Nucleus accumbens (tissue), 56 donors: ENCODE measurements at regions not wholly inside any gene's neighbourhood (a gene's known extent, or its start where the extent isn't known, plus 50 kb on each side); places are given as distances from the start of the nearest gene placed in this dataset.
A peak's percentile ranks its signal among the peaks of the same experiment; 100 is the strongest.
"Not testable (repeated sequence)": the region's sequence is repeated elsewhere in the genome, so short reads cannot be mapped to it uniquely, and the experiment has no call there.

ENCODE experiments used
- DNase-seq, 56 donors: peaks; one replicate each; lab custom pipeline; 2025; lab: John Stamatoyannopoulos, UW

GRCh38 chr3:181610083-181610972 lies 101.4 kb upstream of the SOX2 start:
- no peak for DNase-seq

- DNase-seq: no peak
Measured at GRCh38 chr3:181609030-181609767, 102.5 kb upstream of the SOX2 start.

DNA sequence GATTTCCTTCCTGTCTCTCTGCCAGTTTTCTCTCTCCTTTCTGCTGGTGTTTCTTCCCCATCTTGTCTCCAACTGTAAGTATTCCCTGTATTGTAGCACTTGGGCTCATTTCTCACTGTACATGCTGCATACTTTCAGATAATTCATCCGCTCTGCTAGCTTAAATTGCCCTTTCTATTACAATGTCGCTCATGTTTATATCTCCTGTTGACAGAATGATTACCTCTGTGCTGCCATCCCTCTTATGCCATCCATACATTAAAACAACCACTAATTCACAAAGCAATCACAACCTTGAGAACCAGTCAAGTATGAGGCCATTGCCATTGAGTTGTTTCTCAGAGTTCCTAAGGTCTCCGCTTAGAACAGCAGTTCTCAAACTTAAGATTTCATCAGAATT lies 107.5 kb upstream of the SOX2 start:
- DNase-seq: no peak

GRCh38 chr3:181596126-181596525 lies 115.6 kb upstream of the SOX2 start:
- no peak for DNase-seq

GRCh38 chr3:181590939-181591338 lies 120.8 kb upstream of the SOX2 start:
- DNase-seq: not testable (repeated sequence)

- no peak for DNase-seq
Measured at GRCh38 chr3:181582619-181583018, 129.1 kb upstream of the SOX2 start.

GRCh38 chr3:181581656-181582055 lies 130.1 kb upstream of the SOX2 start:
- DNase-seq: no peak

DNA sequence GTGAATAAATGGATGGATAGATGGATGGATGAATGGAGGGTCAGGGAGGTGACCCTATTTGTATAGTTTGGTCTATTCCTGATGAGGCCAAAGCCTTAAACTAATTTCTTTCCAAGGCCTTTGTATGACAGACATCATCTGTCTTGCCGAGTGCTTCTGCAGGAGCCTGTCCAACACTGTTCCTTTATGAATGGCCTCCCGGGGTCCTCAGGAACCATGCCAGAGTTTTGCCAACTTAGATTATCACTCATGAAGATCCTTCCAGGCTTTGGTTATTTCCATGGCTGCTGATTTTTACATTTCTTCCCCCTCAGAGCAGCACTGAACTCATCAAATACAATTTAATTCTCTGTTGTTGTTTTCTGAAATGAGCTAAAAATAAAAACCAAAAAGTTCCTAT lies 133.0 kb upstream of the SOX2 start:
- DNase-seq: peak in 1 of 56 donors; percentile 7

DNA sequence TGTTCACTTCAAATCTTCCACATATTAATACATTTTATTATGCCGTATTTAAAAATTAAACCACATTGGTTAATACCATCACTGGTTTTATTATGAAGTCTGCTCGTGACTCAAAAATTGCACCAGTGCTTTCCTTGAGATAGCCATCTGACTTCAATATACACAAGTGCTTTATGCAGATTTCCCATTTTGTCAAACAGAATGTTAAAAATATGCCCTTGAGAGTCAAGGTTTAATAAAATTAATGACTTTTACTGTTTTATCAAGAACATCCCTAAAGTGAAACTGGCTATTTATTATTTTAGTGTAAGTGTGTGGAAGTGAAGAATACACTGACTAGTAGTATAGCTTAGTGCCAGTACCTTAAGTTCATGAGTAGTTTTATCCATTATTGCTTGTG lies 139.3 kb upstream of the SOX2 start:
- DNase-seq: no peak

DNA sequence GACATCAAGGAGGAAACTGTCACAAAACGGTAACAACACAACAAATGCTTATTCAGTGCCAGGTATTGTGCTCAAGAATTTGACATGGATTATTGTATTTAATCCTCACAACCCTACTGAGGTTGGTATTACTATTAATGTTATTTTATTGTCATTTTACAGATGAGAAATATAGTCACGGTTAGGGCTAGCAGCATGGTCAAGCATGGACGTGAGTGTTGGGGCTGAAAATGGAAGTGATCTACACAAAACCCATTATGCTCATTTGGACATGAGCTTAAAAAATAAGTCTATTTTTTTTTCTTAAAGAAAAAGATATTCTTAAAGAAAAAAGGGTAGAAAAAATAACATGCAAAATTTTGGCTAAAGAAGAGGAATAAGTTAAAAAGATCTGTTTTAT lies 141.3 kb upstream of the SOX2 start:
- no peak for DNase-seq

GRCh38 chr3:181569356-181569940 lies 142.3 kb upstream of the SOX2 start:
- no peak for DNase-seq

GRCh38 chr3:181568693-181569092 lies 143.0 kb upstream of the SOX2 start:
- DNase-seq: no peak

DNA sequence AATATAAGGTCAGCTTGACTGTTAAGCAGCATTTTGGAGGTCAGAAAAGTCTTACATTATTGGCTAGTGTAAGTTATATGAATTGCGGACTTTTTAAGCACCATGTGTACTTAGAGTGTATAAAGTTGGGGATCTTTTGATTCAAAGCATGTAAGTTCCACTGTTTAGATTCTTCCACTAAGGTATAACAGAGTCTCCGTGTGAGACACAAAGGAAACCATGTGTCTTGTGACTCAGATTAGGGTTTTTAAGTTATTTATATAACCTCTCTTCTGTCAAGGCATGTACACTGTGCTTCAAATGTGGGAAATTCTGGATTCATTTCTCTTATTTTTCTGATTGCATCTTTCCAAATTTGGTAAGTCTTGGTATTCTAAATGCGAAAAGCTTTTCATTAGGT lies 143.5 kb upstream of the SOX2 start:
- DNase-seq: no peak

DNA sequence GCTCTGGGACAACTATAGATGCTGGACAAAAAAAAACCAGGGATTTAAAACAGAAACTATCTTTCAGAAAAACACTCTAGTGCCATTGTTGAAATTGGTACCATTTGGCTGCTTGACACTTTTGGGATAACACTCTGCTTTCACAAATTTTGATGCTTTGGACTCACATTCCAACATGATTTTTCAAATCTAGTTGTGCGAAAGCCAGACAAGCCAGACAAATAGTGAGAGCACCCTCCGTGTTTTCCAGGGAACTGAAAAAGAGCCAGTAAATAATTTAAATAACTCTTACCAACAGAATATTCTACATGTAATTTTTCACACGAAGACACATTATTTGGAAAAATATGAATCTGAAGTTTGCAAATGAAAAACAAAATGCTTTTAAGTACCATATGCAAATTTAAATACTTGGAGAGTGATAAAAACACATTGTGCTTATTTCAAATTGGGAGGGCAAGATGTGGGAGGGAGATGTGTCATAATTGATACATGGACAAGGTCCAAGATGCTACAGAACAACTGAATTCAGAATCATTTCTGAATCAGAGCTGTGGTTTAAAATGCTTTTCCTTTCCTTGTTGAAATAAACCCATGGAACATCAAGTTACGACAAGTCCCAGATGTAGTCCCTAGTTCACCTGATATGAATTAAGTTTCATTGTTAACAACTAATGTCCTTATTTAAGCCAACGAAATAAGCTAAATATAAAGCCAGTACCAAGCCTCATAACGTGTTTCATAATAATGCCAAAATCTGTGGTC lies 144.2 kb upstream of the SOX2 start:
- DNase-seq: no peak

- DNase-seq: peak in 4 of 56 donors; percentile 5 to 36 (median 22)
Measured at GRCh38 chr3:181565416-181565815, 146.3 kb upstream of the SOX2 start.

- DNase-seq: no peak
Measured at GRCh38 chr3:181564222-181564621, 147.5 kb upstream of the SOX2 start.

GRCh38 chr3:181561139-181562031 lies 150.3 kb upstream of the SOX2 start:
- peak in 3 of 56 donors; percentile 8 to 27 (median 17) for DNase-seq

- peak in 1 of 56 donors; percentile 18 for DNase-seq
Measured at GRCh38 chr3:181558870-181559269, 152.9 kb upstream of the SOX2 start.

- peak in 45 of 56 donors; percentile 7 to 79 (median 51) for DNase-seq
Measured at GRCh38 chr3:181555681-181556080, 156.0 kb upstream of the SOX2 start.
